ENCODE measurements at regions not wholly inside any gene's neighbourhood (a gene's known extent, or its start where the extent isn't known, plus 50 kb on each side); places are given as distances from the start of the nearest gene placed in this dataset.

- 11% methylated on average over 9 of the region's 9 CpGs for WGBS (ENCODE audit: insufficient coverage, low coverage, missing lambda C conversion rate)
- Histone ChIP-seq H4K20me1 (replicated peaks; ENCODE audit: control insufficient read depth, insufficient read depth, low read length) (no peaks in the 10 kb centered on the region; the same call in 1 of the 2 replicates), H3K36me3 (ENCODE audit: control insufficient read depth, insufficient read depth, low read length) (no peaks in the 10 kb centered on the region), H3K27ac (ENCODE audit: extremely low read depth, low read depth, low read length) (no peak overlapping the region), H3K9ac (ENCODE audit: insufficient read depth in 1 of 2, low read depth in 2 of 2, low read length in 2 of 2) (no peak overlapping the region), H3K4me2 (ENCODE audit: insufficient read depth, low read length) (no peak overlapping the region), H3K79me2 (ENCODE audit: control insufficient read depth, insufficient read depth, low read length) (no peaks in the 10 kb centered on the region), H3K4me3 (no peak overlapping the region), H3K9me1 (ENCODE audit: control insufficient read depth, insufficient read depth, low read length) (no peaks in the 10 kb centered on the region), H3K4me1 (replicated peaks in 1 of 2; ENCODE audit: control insufficient read depth in 2 of 2, insufficient read depth in 2 of 2, low read length in 2 of 2) (no peaks in the 10 kb centered on the region), H2AFZ (ENCODE audit: low read depth, low read length) (no peak overlapping the region), H3K9me3 (replicated peaks; ENCODE audit: control insufficient read depth, insufficient read depth, low read depth, low read length) (no peaks in the 10 kb centered on the region), H3K27me3 (ENCODE audit: control insufficient read depth in 2 of 2, insufficient read depth in 2 of 2, low read length in 2 of 2) (peaks cover 19 to 42% of the 10 kb centered on the region in 2 experiments)
- POLR2A ChIA-PET: no interaction called here
- BruUV-seq (replicated peaks): no TSS peak
- intact Hi-C loops (cut with micrococcal nuclease) (no loop called here), in situ Hi-C loops (cut with MboI) (no loop called here)
- CTCF ChIA-PET (ENCODE audit: low intra/inter-chr PET ratio): no interaction called here
- no peak for DNase-seq (ENCODE audit: extremely low read depth in 1 of 4, low spot score in 3 of 4)
- FAIRE-seq: no peak
- TF ChIP-seq MAFF (IDR thresholded peaks at IDR 0.05; ENCODE audit: low read length): no peak
- TF ChIP-seq MCM2 (IDR thresholded peaks at IDR 0.05; ENCODE audit: low read depth): no peak
- no peak for TF ChIP-seq SRSF9 (IDR thresholded peaks at IDR 0.05; ENCODE audit: borderline replicate concordance, low read depth, low read length)
- TF ChIP-seq BRF1 (IDR thresholded peaks at IDR 0.05; ENCODE audit: borderline replicate concordance, extremely low read depth, insufficient read length): no peak
- no peak for TF ChIP-seq ARID2 (IDR thresholded peaks at IDR 0.05)
- TF ChIP-seq ZNF174 (CRISPR knock-in tag; IDR thresholded peaks at IDR 0.05): no peak
- no peak for TF ChIP-seq MECOM (CRISPR knock-in tag; IDR thresholded peaks at IDR 0.05)
- no peak for TF ChIP-seq ATF3 (IDR thresholded peaks at IDR 0.05)
- no peak for TF ChIP-seq ATF3 (CRISPR knock-in tag; conservative IDR thresholded peaks at IDR 0.05)
- no peak for TF ChIP-seq NCOA1 (IDR thresholded peaks at IDR 0.05; ENCODE audit: low read depth)
- no peak for TF ChIP-seq SRSF7 (optimal IDR thresholded peaks at IDR 0.05; ENCODE audit: low read depth, low read length)
- no peak for TF ChIP-seq HDAC2 (IDR thresholded peaks at IDR 0.05)
- TF ChIP-seq ZNF436 (CRISPR knock-in tag; IDR thresholded peaks at IDR 0.05): no peak
- no peak for TF ChIP-seq HDAC8 (tag; IDR thresholded peaks at IDR 0.05)
- TF ChIP-seq SREBF1 (IDR thresholded peaks at IDR 0.05; ENCODE audit: borderline replicate concordance, low read depth, low read length): no peak
- no peak for TF ChIP-seq ZHX1 (conservative IDR thresholded peaks at IDR 0.05; ENCODE audit: low read length)
- TF ChIP-seq CHD2 (IDR thresholded peaks at IDR 0.05; ENCODE audit: low read depth, low read length): no peak
- TF ChIP-seq CBX5 (IDR thresholded peaks at IDR 0.05; ENCODE audit: borderline replicate concordance, low read depth): no peak
- TF ChIP-seq RUNX1 (IDR thresholded peaks at IDR 0.05; ENCODE audit: low read depth): no peak
- TF ChIP-seq KDM1A (IDR thresholded peaks at IDR 0.05): no peak
- TF ChIP-seq ZNF655 (CRISPR knock-in tag; IDR thresholded peaks at IDR 0.05): no peak
- ATAC-seq: no peak
These were observed 126.9 kb upstream of the LMO4 start for GRCh38 chr1:87201768-87202167.
